A204.1 (cell line): ENCODE measurements at regions not wholly inside any gene's neighbourhood (a gene's known extent, or its start where the extent isn't known, plus 50 kb on each side); places are given as distances from the start of the nearest gene placed in this dataset.

Experiments
- FAIRE-seq: peaks from 2 replicates; lab custom pipeline; 2012; peaks lifted over from hg19 to GRCh38; lab: Jason Lieb, UNC

DNA sequence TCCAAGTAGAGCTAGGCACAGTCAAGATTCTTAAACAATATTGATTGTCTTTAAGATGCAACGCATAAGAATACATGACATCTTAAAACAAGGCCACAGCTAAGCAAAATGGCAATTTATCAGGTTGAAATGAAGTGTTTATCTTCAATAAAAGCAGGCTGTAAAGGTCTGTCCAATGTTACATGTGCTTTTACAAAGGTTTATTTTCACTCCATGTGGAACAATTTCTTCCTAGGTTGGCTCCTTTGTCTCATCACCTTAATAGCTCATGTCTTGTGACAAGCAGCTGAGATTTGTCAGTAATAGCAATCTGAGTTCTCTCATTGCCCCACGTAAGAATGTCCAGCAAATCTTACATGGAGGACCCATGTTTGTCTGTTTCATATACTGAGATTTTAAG is 437.6 kb downstream of the GPAM start:
- FAIRE-seq, result no peak

DNA sequence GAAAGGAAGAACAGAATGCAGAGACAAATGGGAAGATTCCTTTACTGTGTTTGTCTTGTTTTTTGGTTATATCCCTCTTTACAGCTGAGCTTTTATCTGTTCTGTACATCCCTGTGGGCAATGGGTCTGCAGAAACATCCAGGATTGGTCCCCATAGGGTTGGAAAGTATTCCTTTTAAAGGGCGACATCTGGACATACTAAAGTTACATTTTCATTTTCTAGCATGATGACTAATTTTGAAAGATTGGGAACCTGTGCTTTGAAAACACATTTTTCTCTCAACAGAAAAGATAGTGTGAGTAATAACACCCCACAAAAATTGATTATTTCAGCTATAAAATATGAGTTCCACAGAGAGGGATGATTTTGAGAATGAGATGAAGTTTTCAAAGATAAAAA is 435.8 kb downstream of the GPAM start:
- no peak for FAIRE-seq

DNA sequence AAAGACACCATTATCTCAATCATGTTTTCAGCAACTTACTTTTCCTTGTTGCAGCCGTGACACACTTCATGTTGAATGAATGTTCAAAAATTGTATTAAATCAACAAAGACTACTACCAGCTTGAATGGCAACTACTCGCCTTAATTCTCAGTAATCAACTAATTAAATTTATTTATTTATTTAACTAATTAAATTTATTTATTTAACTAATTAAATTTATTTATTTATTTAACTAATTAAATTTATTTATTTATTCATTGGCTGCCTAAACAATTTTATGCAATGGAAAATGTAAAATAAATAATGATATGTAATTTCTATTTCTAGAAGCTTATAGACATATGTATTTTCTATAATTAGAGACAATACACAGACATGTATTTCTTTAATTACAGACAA is 435.4 kb downstream of the GPAM start:
- FAIRE-seq, result peak; percentile 90

DNA sequence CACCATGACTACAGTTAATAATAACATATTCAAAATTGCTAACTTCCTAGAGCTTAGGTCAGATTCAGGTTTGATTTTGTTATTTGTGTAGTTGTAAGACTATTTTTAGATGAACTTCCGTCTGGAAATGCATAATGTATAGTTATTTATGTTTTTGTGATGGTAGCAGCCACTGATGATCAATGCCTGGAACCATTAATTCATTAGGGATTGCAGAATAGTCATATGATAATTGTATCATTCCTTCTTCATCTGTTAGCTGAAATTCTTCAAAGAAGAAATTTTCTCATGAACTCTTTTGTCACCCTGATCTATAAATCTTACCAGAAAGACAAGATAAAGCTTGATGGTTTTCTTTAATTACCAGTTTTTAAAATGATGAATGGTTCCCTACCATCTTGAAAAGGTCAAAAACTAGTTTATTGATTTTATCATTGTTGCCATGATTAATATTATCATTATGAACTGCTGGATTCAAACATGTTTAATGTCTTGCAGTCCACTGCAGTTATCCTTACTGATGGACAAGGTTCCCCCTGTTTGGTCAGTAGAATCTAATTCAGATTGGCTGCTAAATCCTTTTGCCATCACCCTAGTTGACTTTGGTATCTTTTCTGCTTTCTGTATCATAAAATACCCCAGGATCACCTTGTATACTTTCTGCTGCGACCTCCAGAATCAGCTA is 433.3 kb downstream of the GPAM start:
- no peak for FAIRE-seq

DNA sequence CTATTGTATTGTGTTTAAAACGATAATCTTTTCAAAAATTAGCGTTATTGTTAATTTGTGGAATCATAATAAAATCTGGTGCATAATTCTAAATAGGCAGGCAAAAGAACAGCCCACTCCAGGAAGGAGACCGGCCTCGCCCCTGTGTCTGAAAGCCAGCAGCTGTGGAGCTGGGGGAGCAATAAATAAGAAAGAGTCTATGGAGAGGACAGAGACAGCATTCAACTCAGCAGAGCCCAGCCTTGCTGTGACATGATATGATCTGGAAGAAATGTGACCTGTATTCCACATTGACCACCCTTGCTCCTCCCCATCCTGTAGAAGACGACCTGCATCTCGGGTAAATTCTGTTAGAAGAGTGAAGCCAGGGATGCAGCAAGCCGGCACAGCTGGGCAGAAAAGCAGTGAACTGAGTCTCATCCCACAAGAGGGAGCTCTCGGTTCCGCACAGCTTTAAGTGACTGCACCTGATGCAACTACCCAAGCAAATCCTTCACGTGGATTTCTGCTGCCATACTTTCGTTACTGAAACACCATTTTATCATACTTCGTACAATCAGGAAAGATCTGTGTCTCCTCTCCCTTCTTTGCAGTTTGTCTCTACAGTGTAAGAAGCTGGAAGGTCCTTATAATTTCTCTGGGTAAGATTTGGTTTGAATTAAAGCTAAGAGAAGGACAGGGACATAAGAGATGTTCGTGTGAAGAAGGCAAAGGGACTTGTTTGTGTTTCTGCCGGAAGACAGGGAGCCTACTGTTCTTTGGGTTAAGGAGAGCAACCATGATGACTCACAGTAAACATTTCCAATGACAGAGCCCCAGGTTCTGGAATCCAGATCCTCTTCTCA is 427.1 kb downstream of the GPAM start:
- no peak for FAIRE-seq

DNA sequence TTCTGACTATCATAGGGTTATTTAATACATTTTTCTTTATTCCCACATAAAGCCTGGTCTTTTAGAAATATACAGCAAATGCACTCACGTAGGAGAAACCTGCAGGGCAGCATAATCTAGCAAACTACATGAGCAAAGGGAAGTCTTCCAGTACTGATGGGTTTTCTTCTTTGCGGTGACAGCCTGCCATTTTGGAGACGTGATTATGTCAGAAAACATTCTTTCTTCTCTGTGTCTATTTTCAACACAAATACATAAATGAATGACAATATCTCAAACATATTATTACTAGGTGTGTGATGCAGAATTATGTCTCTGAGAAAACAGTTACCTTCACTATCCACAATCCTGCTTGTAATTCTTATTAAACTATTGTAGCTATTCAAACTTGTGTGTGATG is 425.0 kb downstream of the GPAM start:
- FAIRE-seq, result no peak

DNA sequence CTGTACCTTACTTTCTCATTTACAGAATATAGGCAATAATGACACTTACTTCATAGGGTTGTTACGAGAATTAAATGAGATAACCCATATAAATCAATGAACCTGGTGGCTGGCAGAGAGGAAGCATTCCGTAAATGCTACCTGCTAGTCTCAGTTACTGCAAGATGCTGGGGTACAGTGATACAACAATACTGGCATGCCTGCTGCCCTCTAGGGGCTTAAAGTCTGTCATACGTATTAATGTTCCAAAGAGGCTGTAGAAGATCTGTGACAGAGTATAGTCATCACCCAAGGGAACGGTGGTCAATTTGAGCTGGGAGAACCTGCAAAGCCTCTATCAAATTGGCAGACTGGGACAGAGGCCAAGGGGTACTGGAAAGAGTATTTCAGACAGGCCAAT is 421.5 kb downstream of the GPAM start:
- FAIRE-seq, result no peak

DNA sequence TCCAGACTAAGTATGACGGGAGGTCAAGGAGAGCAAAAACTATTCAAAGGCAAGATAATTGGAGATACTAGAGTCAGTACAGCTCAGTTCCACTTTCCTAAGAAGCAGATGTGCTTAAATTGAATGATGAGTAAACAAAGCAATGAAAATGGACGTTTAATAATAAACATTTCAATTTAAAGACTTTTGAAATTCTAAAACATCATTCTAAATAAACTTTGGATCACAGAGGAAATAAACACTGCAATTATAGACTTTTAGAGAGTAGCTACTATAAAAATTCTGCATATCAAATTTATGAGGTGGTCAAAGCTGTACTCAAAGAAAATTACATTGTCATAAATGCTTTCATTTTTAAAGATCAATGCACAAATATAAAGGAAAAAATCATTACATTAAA is 418.3 kb downstream of the GPAM start:
- no peak for FAIRE-seq

DNA sequence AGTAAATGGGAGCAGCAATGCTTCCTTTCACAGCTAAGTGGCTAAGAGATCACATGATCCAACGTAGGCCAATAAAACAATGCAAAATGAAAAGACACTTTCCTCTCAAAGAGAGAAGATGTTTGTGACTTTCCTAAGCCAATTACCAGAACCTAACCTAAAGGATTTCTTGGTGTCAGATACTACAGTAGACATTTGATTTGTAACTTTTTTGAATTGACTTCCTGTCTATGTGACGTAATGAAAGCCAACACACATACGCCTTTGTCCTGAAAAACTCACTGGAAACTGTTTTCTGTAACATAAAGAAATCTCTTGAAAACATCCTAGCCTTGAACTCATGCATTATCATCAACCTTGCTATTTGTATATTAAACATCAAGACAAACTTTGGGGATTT is 417.1 kb downstream of the GPAM start:
- FAIRE-seq, result no peak

DNA sequence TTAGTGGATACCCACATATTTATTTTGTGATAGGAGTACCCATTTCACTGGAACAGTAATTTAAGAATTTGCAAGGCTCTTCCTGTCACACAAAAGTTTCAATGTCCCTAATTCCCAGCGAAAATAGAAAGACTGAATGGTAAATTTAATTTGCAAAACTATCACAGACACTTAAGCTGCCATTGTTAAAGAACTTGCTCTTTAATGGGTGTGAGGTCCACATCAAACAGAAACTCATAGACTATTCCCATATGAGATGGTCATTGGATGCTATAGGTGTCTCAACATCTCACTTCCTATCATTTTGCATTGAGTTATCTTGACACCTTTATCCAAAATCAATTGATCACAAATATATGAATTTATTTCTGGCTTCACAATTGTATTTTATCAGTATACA is 415.9 kb downstream of the GPAM start:
- no peak for FAIRE-seq

DNA sequence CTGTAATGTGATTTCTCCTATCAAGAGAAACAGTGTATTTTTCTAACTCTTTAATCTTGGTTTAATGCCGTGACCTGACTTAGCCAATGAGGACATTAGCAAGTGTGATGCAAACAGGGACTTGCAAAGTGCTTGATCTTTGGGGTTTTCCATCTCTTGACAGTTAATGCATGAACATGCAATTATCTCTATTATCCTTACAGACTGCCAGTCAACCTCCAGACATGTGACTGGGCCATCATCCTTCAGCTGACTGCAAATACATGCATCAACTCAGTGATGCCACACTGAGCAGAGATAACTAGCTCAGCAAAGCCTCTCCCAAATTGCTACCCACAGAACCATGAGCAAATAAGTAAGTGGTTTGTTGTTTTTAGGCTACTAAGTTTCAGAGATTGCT is 409.6 kb downstream of the GPAM start:
- no peak for FAIRE-seq

DNA sequence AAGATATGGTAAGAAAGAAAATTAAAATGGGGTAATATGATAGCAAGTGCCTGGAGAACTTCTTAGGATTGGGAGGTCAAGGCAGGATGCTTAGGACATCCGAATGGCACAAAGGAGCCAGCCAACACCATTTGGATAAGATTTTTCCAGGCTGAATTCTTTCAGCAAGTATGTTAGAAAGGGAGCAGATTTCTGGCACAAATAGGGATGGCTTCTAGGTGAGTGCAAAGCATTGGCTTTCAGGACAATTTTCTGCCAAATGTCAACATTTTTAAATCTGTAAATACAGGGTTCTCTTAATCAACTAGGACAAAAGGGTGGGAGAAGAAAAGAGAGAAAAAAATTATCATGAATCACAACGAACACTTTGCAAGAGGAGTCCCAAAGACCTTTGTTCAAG is 409.1 kb downstream of the GPAM start:
- FAIRE-seq, result no peak

DNA sequence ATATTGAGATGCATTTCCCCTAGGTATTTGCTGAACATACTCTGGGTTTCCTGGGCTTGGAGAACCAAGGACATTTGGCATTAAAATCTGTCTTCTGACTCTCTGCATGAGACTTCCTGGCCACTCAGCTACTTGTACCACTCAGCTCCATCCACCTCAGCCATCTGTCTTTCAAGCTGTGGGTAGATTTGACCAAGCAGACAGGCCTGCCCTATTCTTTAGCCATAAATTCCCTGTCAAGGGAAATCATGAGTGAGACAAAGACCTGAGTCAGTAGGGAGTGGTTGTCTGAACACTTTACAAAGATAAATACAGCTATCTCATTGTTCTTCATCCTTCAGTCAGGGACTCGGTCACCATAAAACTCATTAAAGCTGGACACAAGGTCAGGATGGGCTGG is 399.1 kb downstream of the GPAM start:
- no peak for FAIRE-seq

DNA sequence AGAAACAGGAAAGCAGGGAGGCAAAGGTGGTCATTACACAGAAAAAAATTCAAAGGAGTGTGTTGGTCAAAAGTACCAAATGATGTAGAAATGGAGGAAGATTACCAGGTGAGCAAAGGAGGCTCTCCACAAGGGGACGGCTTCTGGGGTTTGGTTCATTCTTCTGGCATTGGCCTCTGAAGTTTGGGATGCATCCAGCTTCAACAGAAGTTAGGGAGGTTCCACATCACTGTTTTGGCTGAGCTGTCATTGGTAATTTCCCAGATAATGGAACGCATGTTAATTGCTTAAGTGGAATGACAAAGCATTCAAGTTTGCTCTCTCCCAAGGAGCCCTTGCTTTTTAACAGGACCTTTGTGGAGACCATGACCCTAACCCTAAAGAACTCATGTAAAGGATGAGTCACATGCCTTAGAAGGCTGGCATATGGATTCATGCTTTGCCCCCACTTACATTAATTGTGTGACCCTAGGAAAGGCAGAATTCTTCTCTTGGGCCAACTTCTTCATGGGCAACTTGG is 398.6 kb downstream of the GPAM start:
- no peak for FAIRE-seq

DNA sequence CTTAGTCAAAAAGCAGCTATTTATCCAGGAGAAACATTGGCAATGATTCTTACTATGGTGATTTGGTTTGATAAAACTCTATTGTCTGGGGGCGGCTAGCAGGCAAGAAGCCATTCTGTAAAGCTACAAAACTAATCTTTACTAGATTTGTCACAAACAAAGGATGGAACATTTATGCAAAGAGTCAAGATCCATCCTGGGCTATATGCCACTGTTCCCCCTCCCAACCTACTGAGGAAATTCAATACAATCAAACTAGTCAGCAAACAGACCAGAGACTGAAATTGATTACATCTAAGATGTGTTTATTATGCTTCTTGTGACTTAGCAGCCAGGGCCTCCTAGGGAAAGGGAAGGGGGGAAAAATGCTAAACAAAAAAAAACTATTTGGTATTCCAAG is 397.6 kb downstream of the GPAM start:
- FAIRE-seq, result no peak

DNA sequence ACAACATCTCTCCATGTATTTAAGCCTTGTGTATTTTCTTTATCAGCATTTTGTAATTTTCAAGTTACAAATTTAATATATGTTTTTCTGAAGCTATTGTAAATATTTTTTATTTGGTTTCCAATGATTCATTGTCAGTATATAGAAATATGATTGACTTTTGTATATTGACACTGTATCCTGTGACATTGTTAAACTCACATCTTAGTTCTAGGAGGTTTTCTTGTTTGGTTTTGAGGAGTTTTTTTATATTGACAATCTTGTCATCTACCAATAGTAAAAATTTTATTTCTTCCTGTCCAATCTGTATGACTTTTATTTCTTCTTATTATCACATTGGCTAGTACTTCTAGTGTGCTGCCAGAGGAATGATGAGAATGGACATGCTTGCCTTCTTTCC is 393.7 kb downstream of the GPAM start:
- no peak for FAIRE-seq

DNA sequence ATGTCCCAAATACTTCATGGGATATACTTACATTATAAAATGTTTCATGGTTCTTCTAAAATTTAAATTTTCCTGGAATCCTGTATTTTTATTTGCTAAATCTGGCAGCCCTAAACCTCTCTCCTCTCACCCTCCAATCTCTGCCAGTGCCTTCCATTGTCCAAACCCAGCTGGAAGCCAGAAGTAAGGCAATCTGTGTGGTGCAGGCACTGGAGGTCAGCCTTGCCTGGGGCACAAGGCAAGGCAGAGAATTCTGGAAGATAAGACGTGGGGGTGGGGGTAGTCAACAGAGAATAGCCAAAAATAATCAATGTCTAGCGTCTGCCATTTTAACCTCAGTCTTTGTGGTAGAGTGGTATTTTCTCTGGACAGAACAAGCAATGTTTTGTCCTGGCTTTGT is 381.7 kb downstream of the GPAM start:
- FAIRE-seq, result no peak

DNA sequence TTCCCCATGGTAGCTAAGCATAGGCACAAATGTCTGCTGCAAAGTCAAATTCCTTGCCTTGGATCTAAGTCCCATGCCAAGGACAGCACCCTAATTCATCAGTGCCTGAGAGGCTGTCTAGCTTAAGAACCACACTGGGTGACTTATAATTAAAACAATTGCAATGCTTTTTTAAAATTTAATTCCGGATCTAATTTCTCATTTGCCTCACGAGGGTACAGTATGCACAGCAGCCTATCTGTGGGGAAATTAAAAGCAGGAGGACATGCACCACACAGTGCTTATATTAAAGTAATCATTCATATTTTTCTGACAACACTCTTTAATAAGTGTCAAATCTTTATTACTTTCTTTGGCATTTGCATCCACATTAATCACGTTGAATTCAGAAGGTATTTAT is 378.8 kb downstream of the GPAM start:
- no peak for FAIRE-seq

DNA sequence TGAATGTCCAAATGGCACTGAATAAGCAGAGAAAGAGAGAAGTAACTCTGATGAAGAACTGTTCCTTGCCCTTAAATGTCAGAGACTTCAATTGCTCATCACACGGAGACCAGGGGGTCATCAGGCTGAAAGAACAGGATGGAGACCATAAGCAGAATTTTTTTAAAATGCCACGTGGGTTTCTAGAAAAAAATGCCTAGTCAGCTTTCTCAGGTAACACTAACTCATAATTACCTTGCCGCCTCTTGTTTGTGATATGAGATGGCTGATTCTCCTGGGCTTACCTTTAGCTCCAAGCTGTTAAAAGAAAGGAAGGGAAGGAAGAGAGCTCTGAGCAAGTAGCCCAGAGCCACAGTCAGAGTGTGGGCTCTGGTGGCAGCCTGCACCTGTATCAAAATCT is 372.0 kb downstream of the GPAM start:
- no peak for FAIRE-seq

DNA sequence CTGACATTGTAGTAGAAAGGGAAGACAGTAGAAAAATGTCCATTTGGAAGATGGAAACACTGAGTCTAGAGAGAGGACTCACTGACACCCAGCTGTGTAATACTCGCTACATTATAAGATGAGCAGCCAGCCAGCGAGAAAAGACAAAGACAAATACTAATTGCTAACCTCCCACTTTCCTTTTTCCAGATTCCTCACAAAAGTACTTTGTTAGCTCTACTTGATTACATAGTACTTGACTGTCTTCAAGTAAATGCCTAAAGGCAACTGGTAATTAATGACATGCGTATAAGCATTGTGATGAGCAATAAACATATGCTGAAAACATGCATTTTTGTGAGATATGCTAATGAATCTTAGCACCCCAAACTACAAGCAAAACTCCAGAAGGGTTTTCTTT is 363.1 kb downstream of the GPAM start:
- no peak for FAIRE-seq

DNA sequence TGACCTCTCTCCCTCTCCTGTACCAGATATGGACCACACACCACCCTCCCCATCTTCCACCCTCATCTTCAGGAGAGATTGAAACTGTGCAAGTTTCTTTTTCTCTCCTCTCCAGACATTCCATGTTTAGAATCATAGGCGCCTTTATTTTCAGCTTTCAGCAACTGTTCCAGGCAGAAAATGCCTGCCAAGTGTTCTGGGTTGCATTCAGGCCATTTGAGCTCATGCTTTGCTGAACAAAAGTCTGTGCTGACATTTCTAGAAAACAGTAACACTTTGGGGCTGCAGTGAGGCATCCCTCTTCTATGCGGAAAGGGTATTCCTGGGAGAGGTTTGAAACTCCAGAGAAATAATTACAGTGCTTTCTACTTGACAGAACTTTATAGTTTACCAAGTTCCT is 361.7 kb downstream of the GPAM start:
- no peak for FAIRE-seq

DNA sequence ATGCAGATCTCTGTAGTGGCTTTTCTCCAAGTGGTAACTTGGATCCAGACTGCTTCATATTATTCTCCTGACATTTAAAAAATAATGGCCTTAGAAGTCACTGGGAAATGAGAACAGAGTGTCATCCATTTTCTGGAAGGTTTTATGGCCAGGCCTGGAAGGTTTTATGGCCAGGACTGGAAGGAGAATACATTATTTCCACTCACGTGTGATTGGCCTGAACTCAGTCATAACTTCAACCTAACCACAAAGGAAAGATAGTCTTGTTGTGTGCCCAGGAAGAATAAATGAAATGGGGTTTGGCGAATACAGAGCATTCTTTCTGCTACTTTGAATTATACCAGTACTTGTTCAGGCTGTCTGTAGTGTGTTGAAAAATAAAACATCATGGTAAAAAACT is 360.9 kb downstream of the GPAM start:
- no peak for FAIRE-seq

DNA sequence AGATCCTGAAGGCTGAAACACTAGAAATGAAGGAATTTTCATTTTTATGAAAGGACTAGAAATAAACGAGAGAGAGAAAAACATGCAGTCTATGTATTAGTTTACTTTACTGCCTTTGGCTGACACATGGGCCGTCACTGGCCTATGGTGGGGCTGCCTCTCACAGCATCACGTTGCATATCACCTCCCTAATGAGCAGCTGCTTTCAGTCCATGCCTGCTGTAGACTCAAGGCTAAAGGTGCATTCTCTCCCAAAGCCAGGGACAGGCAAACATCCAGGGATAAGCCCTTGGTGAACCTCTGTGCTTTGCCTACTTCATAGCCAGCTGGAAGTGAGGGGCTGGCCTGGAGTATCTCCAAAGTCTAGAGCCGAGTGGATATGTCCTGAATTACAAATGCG is 359.4 kb downstream of the GPAM start:
- FAIRE-seq, result no peak

DNA sequence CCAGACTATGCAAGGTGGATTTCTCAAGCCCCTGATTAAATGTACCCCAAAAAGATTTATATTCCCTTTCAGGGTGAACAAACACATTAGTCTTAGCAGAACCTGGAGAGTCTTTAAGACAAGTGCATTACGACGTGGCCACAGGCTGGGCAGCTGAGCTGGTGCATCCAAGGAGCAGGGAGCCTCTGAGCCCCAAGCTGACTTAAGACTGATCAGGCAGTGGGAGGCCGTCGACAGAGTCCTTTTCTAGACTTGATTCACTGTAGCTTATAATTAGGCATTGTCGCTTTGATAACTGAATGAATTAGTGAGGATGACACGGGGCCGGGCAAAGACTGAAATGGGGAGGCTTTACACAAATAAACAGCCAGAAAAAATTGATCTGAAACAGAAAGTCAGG is 353.2 kb downstream of the GPAM start:
- FAIRE-seq, result no peak
